Muscle of arm (tissue), 1 donor: ENCODE measurements at regions not wholly inside any gene's neighbourhood (a gene's known extent, or its start where the extent isn't known, plus 50 kb on each side); places are given as distances from the start of the nearest gene placed in this dataset.
"Not testable (repeated sequence)": the region's sequence is repeated elsewhere in the genome, so short reads cannot be mapped to it uniquely, and the experiment has no call there.

Experiments used
- DNase-seq: peaks from one replicate; pipeline ENCODE4 v3.0.0-alpha.2; 2013

GRCh38 chr21:32093646-32094462 lies 185.0 kb downstream of the MIS18A start:
- DNase-seq: no peak

GRCh38 chr21:32090956-32091355 lies 187.9 kb downstream of the MIS18A start:
- DNase-seq: no peak

GRCh38 chr21:32089766-32090165 lies 189.1 kb downstream of the MIS18A start:
- no peak for DNase-seq

- DNase-seq: no peak
Observed at GRCh38 chr21:32088471-32088870, 190.4 kb downstream of the MIS18A start.

GRCh38 chr21:32087447-32087846 lies 191.4 kb downstream of the MIS18A start:
- no peak for DNase-seq

GRCh38 chr21:32083197-32083596 lies 195.7 kb downstream of the MIS18A start:
- DNase-seq: no peak

- no peak for DNase-seq
Observed at GRCh38 chr21:32082466-32082865, 196.4 kb downstream of the MIS18A start.

GRCh38 chr21:32073593-32073992 lies 200.8 kb downstream of the HUNK start:
- no peak for DNase-seq

- no peak for DNase-seq
Observed at GRCh38 chr21:32073190-32073589, 200.4 kb downstream of the HUNK start.

GRCh38 chr21:32071620-32072019 lies 198.8 kb downstream of the HUNK start:
- not testable (repeated sequence) for DNase-seq

GRCh38 chr21:32070676-32071330 lies 198.0 kb downstream of the HUNK start:
- DNase-seq: no peak

- no peak for DNase-seq
Observed at GRCh38 chr21:32070126-32070525, 197.3 kb downstream of the HUNK start.

GRCh38 chr21:32065654-32066053 lies 192.8 kb downstream of the HUNK start:
- DNase-seq: no peak

GRCh38 chr21:32064281-32064910 lies 191.6 kb downstream of the HUNK start:
- no peak for DNase-seq

GRCh38 chr21:32062591-32063227 lies 189.9 kb downstream of the HUNK start:
- no peak for DNase-seq

- no peak for DNase-seq
Observed at GRCh38 chr21:32061729-32062128, 188.9 kb downstream of the HUNK start.

- no peak for DNase-seq
Observed at GRCh38 chr21:32056791-32057190, 184.0 kb downstream of the HUNK start.

GRCh38 chr21:32055305-32055704 lies 182.5 kb downstream of the HUNK start:
- no peak for DNase-seq
